ENCODE measurements at regions not wholly inside any gene's neighbourhood (a gene's known extent, or its start where the extent isn't known, plus 50 kb on each side); places are given as distances from the start of the nearest gene placed in this dataset.

DNA sequence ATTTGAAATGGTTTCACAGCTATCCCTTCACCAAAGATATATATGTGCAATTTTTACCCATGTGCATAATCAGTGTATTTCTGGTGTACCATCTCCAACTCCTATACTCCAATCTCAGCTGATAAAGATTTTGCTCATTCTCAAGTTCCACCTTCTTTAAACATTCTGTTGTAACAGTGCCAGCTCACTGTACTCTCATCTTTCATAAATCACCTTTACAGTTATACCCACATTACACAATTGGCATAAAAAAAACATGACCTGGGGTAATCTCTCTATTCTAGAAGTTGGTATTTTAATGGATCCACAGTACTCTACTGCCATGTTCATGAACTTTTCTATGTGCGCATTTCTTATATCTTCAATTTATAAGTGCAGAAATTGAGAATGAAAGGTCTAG lies 339.9 kb upstream of the DPH6 start:
- TF ChIP-seq, protein P1, sequence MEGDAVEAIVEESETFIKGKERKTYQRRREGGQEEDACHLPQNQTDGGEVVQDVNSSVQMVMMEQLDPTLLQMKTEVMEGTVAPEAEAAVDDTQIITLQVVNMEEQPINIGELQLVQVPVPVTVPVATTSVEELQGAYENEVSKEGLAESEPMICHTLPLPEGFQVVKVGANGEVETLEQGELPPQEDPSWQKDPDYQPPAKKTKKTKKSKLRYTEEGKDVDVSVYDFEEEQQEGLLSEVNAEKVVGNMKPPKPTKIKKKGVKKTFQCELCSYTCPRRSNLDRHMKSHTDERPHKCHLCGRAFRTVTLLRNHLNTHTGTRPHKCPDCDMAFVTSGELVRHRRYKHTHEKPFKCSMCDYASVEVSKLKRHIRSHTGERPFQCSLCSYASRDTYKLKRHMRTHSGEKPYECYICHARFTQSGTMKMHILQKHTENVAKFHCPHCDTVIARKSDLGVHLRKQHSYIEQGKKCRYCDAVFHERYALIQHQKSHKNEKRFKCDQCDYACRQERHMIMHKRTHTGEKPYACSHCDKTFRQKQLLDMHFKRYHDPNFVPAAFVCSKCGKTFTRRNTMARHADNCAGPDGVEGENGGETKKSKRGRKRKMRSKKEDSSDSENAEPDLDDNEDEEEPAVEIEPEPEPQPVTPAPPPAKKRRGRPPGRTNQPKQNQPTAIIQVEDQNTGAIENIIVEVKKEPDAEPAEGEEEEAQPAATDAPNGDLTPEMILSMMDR (conservative IDR thresholded peaks at IDR 0.05): no peak
- no peak for TF ChIP-seq ZFX (IDR thresholded peaks at IDR 0.05)

Data from C4-2B (cell line).